Stimulated activated CD8-positive, alpha-beta memory T cell treated with anti-CD3 and anti-CD28 coated beads, Interleukin-7, amount 100 ng/mL, for 1 hour (primary cell): ENCODE measurements at regions not wholly inside any gene's neighbourhood (a gene's known extent, or its start where the extent isn't known, plus 50 kb on each side); places are given as distances from the start of the nearest gene placed in this dataset.
A peak's percentile ranks its signal among the peaks of the same experiment; 100 is the strongest.

Source experiments
- DNase-seq, 2 donors: peaks; one replicate each; pipeline ENCODE4 v3.0.0-alpha.2; 2020; ENCODE audit warnings: low read depth in 2 of 2

DNA sequence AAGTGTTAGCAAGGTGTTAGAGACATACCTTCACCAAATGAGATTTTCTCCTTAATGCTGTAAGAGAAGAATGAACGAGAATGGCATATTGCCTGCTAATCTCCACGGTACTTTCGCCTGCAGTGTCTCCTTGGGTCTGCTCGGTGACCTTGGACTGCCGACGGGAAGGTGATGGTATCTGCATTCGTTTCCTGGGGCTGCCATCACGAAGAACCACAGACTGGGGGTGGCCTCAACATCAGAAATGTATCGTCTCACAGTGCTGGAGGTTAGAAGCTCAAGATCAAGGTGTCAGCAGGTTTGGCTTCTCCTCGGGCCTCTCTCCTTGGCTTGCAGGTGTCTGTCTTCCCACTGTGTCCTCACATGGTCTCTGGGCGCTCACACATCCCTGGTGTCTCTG is 86.3 kb upstream of the TNRC6C start:
- no peak for DNase-seq

GRCh38 chr17:77872714-77873499 is 85.6 kb upstream of the TNRC6C start:
- DNase-seq, result no peak

DNA sequence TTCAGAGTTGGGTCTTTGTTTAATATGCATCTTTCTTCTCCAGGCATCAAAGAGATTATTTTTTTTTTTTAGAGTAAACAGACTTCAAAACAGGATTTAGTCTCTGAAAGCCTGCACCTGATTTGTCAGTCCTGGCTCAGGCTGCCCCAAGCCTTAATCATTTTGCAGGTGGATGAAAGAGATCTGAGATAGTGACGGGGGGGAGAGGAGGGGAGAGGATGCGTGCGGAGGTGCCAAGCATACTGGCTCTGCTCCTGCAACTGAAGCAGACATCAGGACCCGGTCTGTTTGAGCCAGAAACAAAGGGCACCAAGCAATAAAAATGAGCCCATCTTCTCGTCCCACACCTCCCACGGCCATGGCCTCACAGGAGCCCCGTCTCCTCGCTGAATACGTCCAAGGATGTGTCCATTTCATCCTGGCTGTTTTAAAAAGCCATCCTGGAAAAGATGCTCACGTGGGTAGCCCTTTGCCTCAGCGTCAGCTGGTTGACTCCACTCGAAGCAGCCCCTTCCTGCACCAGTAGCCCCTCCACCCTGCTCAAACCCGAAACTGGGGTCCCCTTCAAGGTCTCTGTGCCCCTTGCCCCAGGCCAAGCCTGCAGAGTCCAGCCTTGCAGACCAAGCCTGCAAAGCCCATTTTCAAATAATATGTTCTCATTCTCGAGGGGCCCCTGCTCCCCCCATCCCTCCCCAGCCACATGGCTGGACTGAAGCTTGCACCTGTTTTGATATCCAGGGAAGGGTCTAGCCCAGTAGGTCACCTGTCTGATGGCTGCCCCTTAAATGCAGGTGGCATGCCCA is 84.8 kb upstream of the TNRC6C start:
- no peak for DNase-seq

DNA sequence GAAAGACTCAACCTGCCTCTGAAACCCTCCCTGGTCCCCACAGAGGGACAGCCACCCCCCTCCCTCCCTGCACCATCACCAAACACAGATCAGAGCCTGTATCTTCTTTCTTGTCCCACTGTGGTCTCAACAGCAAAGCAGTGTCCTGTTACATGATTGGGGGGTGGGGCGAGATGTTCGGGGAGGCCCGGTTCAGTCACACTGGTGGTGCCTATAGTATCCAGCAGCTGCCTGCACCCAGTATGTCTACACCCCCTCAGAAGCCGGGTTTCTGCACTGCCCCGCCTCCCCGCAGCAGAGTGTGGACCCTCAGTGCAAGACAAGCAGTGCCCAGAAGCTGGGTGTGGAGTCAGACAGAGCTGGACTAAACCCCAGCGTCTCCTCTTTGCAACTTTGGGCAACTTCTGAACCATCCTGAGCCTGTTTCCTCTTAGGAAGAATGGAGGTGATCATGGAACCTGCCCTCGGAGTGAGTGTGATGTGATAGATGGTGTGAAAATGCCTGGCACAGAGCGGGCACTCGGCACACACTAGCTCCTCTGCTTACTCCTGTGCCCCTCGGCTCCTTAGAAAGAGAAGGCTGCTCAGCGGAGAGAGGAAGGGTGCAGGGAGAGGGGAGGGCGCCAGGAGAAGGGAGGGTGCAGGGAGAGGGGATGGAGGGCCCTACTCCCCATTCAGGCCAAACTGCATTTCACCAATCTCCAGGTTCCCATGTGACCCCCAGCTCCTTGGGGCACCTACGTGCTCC is 84.0 kb upstream of the TNRC6C start:
- no peak for DNase-seq

- DNase-seq, result no peak
Observed at GRCh38 chr17:77875051-77875780, 83.3 kb upstream of the TNRC6C start.

GRCh38 chr17:77875881-77876509 is 82.5 kb upstream of the TNRC6C start:
- no peak for DNase-seq

- no peak for DNase-seq
Observed at GRCh38 chr17:77877036-77877435, 81.5 kb upstream of the TNRC6C start.

DNA sequence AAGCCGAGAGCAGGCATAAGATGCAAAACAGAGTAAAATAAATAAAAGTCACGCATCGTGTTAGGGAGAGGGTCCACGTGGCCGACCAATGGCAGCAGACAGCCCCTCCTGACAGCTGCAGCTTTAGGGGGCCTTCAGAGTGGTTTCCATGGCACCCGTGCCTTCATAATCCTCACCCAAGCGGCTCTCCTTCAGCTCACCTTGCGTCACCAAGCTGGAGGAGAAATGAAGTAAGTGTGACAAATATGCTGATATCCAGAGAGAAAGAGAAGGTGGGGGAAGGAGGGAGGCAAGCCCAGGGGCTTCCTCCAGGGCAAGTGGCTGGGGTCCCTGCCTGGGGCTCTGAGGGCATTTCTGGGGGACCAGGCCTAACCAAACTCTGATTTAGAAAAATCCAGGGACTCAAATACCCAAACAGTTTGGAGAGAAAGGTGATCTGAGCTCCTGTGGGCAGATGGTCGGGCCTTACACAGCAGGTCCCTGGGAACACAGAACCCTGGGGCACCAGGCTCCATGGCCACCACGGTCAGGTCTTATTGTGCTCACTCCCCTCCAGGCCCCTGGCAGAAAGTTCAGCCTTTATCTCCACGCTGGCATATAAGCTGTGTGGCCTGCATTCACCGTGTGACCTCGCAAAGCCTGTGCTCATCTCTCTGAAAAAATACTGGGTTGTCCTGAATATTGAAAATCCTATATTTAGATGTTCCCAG is 80.7 kb upstream of the TNRC6C start:
- no peak for DNase-seq

GRCh38 chr17:77879226-77879895 is 79.1 kb upstream of the TNRC6C start:
- DNase-seq, result no peak

- no peak for DNase-seq
Observed at GRCh38 chr17:77879896-77880280, 78.6 kb upstream of the TNRC6C start.

DNA sequence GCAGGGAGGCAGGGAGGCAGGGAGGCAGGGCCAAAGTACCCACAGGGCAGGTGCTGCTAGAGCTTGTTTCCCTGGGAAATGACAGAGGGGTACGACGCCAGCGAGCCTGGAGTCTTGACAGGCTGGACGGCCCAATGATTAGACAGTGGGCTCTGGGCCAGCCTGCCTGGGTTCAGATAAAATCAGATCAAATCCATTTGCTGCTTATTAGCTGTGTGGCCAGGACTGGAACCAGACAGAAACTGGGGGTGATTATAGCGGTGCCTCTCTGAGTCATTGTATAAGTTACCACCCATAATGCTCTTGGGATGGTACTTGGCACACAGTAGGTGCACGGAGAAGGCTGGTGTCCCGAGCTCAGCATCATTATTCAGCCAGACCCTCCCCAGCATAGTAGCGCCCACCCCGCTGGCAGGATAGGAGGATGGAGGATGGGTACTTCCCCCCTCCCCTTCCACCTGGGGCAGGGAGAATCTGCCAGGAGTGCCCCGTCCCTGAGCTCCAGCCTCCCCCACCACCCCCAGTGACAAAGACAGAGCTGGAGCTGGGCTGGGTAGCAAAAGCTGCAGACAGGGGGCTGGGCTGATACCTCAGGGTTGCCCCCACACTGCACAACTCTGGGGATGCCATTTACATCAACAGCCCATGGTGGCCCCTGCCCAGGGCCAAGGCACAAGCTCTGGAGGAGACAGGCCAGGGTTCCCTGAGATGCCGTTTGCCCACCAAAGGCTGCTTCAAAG is 77.6 kb upstream of the TNRC6C start:
- DNase-seq, result no peak

GRCh38 chr17:77881545-77881944 is 77.0 kb upstream of the TNRC6C start:
- DNase-seq, result peak; percentile 52 to 62

GRCh38 chr17:77882040-77882439 is 76.5 kb upstream of the TNRC6C start:
- DNase-seq, result no peak

GRCh38 chr17:77882481-77883212 is 75.9 kb upstream of the TNRC6C start:
- peak; percentile 44 to 55 for DNase-seq

GRCh38 chr17:77883213-77883650 is 75.3 kb upstream of the TNRC6C start:
- no peak for DNase-seq

GRCh38 chr17:77884019-77884418 is 74.5 kb upstream of the TNRC6C start:
- DNase-seq, result no peak

DNA sequence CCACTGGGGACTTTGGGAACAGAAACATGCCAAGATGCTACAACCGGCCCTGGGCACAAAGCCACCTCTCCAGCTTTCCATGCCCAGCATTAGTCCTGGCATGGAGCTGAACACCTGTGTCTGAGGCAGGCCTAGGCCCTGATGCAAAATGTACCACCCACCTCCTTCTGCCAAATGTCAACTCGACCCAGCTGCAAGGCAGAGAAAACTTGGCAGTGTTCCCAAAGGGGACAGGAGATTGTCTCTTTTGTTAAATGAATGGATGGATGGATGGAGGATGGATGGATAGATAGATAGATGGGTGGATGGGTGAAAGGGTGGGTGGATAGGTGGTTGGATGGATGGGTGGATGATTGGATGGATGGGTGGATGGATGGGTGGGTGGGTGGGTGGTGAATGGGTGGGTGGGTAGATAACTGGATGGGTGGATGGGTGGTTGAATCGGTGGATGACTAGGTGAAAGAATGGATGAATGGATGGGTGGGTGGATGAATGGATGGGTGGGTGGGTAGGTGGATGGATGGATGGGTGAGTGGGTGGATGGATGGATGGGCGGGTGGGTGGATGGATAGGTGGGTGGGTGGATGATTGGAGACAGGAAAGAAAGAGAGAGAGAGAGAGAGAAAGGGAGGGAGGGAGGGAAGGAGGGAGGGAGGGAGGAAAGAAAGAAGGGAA is 73.4 kb upstream of the TNRC6C start:
- no peak for DNase-seq
